Fibroblast of villous mesenchyme (primary cell): ENCODE measurements at regions not wholly inside any gene's neighbourhood (a gene's known extent, or its start where the extent isn't known, plus 50 kb on each side); places are given as distances from the start of the nearest gene placed in this dataset.

ENCODE experiments used
- DNase-seq: peaks from one replicate; pipeline ENCODE4 v3.0.0-alpha.2; 2010; ENCODE audit warnings: low read depth
- H3K4me3 ChIP-seq: 2 replicates; pipeline ENCODE4 v1.5.1; 2011; ENCODE audit warnings: low read depth, mild to moderate bottlenecking, low read length
- TF ChIP-seq, protein P1 (sequence below): IDR thresholded peaks from 2 replicates; pipeline ENCODE4 v1.5.1; 2012; ENCODE audit warnings: low read depth, mild to moderate bottlenecking, low read length; ENCODE audit not compliant: insufficient read depth

GRCh38 chr11:41999066-41999465, 539.6 kb upstream of the LRRC4C start:
- TF ChIP-seq, protein P1, sequence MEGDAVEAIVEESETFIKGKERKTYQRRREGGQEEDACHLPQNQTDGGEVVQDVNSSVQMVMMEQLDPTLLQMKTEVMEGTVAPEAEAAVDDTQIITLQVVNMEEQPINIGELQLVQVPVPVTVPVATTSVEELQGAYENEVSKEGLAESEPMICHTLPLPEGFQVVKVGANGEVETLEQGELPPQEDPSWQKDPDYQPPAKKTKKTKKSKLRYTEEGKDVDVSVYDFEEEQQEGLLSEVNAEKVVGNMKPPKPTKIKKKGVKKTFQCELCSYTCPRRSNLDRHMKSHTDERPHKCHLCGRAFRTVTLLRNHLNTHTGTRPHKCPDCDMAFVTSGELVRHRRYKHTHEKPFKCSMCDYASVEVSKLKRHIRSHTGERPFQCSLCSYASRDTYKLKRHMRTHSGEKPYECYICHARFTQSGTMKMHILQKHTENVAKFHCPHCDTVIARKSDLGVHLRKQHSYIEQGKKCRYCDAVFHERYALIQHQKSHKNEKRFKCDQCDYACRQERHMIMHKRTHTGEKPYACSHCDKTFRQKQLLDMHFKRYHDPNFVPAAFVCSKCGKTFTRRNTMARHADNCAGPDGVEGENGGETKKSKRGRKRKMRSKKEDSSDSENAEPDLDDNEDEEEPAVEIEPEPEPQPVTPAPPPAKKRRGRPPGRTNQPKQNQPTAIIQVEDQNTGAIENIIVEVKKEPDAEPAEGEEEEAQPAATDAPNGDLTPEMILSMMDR, result no peak
- no peak for DNase-seq
- no peak overlapping the region for H3K4me3 ChIP-seq

DNA sequence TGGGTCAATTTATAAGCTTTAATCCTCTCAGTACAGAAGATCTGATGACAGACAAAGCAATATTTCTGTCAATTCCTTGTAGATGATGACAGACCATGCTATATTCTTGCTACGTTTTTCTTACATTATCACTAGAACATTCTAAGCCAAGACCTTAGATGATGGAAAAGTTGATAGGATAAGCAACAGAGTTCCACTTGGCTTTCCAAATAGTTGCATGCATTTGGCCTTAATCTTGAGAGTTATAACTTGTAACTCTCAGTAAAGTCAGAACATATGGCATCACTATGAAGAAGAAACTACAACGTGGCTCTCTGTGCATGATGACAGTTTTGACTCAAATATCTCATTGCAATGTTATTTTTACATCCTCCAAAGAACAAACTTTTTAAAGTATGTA, 544.3 kb upstream of the LRRC4C start:
- TF ChIP-seq, protein P1, result no peak
- DNase-seq, result no peak
- no peak overlapping the region for H3K4me3 ChIP-seq

GRCh38 chr11:42006766-42007165, 547.3 kb upstream of the LRRC4C start:
- H3K4me3 ChIP-seq, result no peak overlapping the region
- TF ChIP-seq, protein P1, result no peak
- no peak for DNase-seq

- no peak for DNase-seq
- TF ChIP-seq, protein P1, result no peak
- no peak overlapping the region for H3K4me3 ChIP-seq
Measured at GRCh38 chr11:42012271-42012670, 552.8 kb upstream of the LRRC4C start.

- no peak for DNase-seq
- TF ChIP-seq, protein P1, result no peak
- no peak overlapping the region for H3K4me3 ChIP-seq
Measured at GRCh38 chr11:42013656-42014201, 554.3 kb upstream of the LRRC4C start.

- no peak for DNase-seq
- TF ChIP-seq, protein P1, result no peak
- H3K4me3 ChIP-seq, result no peak overlapping the region
Measured at GRCh38 chr11:42021911-42022310, 562.5 kb upstream of the LRRC4C start.

DNA sequence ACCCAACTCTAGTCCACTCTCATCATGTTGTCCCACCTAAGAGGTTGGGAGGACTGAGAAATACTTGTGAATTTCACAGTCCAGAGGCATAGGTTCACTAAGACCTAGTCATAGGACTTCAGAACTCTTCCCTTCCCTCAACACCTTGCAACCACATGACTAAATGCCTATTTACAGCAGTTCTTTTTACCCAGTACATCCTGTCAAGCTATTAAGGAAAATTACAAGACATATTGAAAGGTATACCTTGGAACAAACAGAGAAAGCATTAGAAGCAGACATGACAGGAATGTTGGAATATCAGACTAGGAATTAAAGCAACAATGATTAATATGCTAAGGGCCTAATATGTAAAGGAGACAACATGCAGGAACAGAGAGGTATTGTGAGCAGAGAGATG, 563.8 kb upstream of the LRRC4C start:
- no peak overlapping the region for H3K4me3 ChIP-seq
- TF ChIP-seq, protein P1, result no peak
- no peak for DNase-seq
